Stomach (tissue), 8 donors: ENCODE measurements at regions not wholly inside any gene's neighbourhood (a gene's known extent, or its start where the extent isn't known, plus 50 kb on each side); places are given as distances from the start of the nearest gene placed in this dataset.

Experiments
- DNase-seq, 2 donors: peaks; one replicate each; pipeline versions ENCODE4 v3.0.0 to v3.0.0-alpha.2; 2013 to 2019
- H3K27ac ChIP-seq, 5 donors: fragments of 200-600 bp in 4 of 5; sonication (generic) in 4 of 5; one replicate each; pipeline ENCODE4 v1.5.1; 2013 to 2019; ENCODE audit warnings: mild to moderate bottlenecking in 1 of 5, moderate library complexity in 1 of 5
- H3K27me3 ChIP-seq, 3 donors: fragments of 200-600 bp; sonication (generic); one replicate each; pipeline ENCODE4 v1.5.1; 2017 to 2019; ENCODE audit warnings: mixed run types in 1 of 3
- H3K36me3 ChIP-seq, 4 donors: fragments of 200-600 bp; sonication (generic); 1 replicate in 3 of 4; 2 replicates in 1 of 4; pipeline ENCODE4 v1.5.1; 2016 to 2019
- H3K4me1 ChIP-seq, 4 donors: fragments of 200-600 bp; sonication (generic); one replicate each; pipeline ENCODE4 v1.5.1; 2016 to 2019
- H3K4me3 ChIP-seq, 4 donors: fragments of 200-600 bp; sonication (generic) in 3 of 4; one replicate each; pipeline ENCODE4 v1.5.1; 2016 to 2019; ENCODE audit warnings: mild to moderate bottlenecking in 1 of 4
- H3K9me3 ChIP-seq, 4 donors: fragments of 200-600 bp; sonication (generic); one replicate each; pipeline ENCODE4 v1.5.1; 2016 to 2019
- EP300 ChIP-seq: sonication (generic); formaldehyde crosslinking; IDR thresholded peaks from one replicate; pipeline ENCODE4 v1.6.1; 2017; ENCODE audit warnings: antibody characterized with exemption
- POLR2A ChIP-seq, 4 donors: fragments of 450-650 bp; IDR thresholded peaks; one replicate each; pipeline ENCODE4 v1.6.1; 2016; ENCODE audit warnings: antibody characterized with exemption in 4 of 4, control low read depth in 2 of 4, mild to moderate bottlenecking in 1 of 4, moderate library complexity in 1 of 4
- POLR2AphosphoS5 ChIP-seq, 3 donors: sonication (generic); formaldehyde crosslinking; IDR thresholded peaks; one replicate each; pipeline ENCODE4 v1.6.1; 2016; ENCODE audit warnings: antibody characterized with exemption in 3 of 3
- WGBS, 5 donors: extraction: QIAGEN DNeasy Blood & Tissue Kit in 3 of 5; methylation state at CpG; one replicate each; pipeline versions ENCODE4 v1.1.5 to v1.1.7; 2013 to 2018; 5-methylcytosine and 5-hydroxymethylcytosine counted together
- intact Hi-C: fragments of 100-400 bp; cut with DNase I; formaldehyde crosslinking; loops from one replicate; pipeline ENCODE4 v1.15.1; 2023; ENCODE audit warnings: low total_unique reads
- TF ChIP-seq, protein P1 (sequence below), 7 experiments: fragments of 450-650 bp in 4 of 7; fragments of 200-600 bp in 3 of 7; sonication (generic) in 3 of 7; IDR thresholded peaks; one replicate each; pipeline ENCODE4 v1.5.1; 2016 to 2019; ENCODE audit warnings: antibody characterized with exemption in 7 of 7, control low read depth in 2 of 7, mild to moderate bottlenecking in 1 of 7
- donor health status: healthy with polysubstance abuse.
- donor health status: Bipolar disorder and iron deficiency.
- donor health status: healthy.

DNA sequence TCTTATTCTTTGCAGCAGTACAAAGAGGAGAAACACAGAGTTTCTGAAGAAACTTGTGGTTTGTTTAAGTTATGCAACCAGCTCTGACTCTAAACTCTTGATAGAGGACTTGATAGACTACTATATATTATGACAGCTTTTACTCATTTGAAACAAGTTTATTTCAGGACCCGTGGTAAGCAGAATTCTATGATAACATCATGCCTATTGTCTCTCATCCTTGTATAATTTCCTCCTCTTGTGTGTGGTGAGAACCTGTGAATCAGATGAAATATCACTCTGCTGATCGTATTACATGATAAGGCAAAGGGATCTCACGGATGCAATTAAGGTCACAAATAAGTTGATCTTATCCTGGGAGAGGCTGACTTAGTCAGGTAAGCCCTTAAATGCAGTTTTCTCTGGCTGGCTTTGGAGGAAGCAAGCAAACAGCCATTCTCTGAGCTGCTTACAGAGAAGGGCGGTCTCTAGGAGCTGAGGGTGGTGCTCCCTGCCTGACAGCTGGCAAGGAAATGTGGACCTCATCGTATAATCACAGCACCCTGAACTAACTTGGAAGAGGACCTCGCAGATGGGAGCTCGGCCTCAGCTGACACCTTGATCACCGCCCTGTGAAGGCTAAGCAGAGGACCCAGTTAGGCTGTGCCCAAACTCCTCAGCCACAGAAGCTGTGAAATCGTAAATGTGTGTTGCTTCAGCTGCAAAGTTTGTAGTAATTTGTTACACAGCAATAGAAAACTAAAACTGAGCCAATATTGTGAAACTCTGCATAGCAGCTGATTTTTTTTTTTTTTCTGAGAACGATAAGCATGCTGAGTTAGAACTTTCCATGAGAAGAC is 151.1 kb upstream of the DPT start:
- TF ChIP-seq, protein P1, sequence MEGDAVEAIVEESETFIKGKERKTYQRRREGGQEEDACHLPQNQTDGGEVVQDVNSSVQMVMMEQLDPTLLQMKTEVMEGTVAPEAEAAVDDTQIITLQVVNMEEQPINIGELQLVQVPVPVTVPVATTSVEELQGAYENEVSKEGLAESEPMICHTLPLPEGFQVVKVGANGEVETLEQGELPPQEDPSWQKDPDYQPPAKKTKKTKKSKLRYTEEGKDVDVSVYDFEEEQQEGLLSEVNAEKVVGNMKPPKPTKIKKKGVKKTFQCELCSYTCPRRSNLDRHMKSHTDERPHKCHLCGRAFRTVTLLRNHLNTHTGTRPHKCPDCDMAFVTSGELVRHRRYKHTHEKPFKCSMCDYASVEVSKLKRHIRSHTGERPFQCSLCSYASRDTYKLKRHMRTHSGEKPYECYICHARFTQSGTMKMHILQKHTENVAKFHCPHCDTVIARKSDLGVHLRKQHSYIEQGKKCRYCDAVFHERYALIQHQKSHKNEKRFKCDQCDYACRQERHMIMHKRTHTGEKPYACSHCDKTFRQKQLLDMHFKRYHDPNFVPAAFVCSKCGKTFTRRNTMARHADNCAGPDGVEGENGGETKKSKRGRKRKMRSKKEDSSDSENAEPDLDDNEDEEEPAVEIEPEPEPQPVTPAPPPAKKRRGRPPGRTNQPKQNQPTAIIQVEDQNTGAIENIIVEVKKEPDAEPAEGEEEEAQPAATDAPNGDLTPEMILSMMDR (IDR thresholded peaks at IDR 0.05), result no peak
- TF ChIP-seq POLR2A (IDR thresholded peaks at IDR 0.05) (no peak), POLR2AphosphoS5 (IDR thresholded peaks at IDR 0.05) (no peak), EP300 (no peak)
- H3K36me3 ChIP-seq, result no peaks in the 10 kb centered on the region
- no peak overlapping the region for H3K4me3 ChIP-seq
- peaks cover 7 to 14% (median 8%) of the 10 kb centered on the region in 4 donors for H3K4me1 ChIP-seq
- intact Hi-C loops, result no loop called here
- 29 to 51% (median 39%) methylated on average over 10 of the region's 10 CpGs for WGBS, 5 donors
- no peaks in the 10 kb centered on the region for H3K9me3 ChIP-seq
- H3K27me3 ChIP-seq, result no peaks in the 10 kb centered on the region
- peak in 1 of 2 donors; percentile 59 for DNase-seq
- peak overlapping the region in 3 of 5 donors; percentile 41 to 61 (median 54) for H3K27ac ChIP-seq

DNA sequence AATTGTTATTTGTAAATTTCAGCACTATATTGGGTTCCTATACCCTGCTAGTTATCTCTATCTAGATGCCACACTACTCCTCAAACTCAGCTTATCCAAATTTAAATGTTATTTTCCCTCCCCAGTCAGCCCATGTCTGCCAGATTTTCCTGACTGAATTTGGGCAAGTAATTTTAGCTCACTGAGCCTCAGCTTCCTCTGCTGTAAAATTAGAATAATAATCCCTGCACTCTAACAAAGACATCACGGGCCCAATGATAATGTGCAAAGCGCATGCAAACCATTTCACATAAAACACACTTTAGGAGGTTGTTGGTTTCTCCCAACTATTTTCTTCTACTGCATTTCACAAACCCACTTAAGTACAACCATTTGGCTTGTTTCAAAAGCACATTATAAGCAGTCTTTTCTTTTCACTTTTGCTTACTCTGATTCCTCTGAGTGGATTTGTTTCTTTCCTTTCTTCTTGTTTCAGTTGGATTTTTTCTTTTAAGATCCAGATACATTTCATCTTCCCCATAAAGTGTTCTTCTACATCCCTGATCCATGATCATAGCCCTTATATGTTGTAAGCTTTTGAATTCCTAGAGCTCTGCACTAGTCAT is 152.8 kb upstream of the DPT start:
- Histone ChIP-seq H3K9me3 (no peaks in the 10 kb centered on the region), H3K4me1 (peaks cover 7 to 14% (median 8%) of the 10 kb centered on the region in 4 donors), H3K4me3 (no peak overlapping the region), H3K27ac (peak overlapping the region in 1 of 5 donors; percentile 41), H3K36me3 (no peaks in the 10 kb centered on the region), H3K27me3 (no peaks in the 10 kb centered on the region)
- no peak for DNase-seq
- no peak for TF ChIP-seq EP300
- no peak for TF ChIP-seq POLR2A (IDR thresholded peaks at IDR 0.05)
- TF ChIP-seq, protein P1 (IDR thresholded peaks at IDR 0.05), result no peak
- TF ChIP-seq POLR2AphosphoS5 (IDR thresholded peaks at IDR 0.05), result no peak
- WGBS, 5 donors, result 85 to 92% (median 89%) methylated on average over 2 of the region's 2 CpGs
- intact Hi-C loops, result no loop called here

DNA sequence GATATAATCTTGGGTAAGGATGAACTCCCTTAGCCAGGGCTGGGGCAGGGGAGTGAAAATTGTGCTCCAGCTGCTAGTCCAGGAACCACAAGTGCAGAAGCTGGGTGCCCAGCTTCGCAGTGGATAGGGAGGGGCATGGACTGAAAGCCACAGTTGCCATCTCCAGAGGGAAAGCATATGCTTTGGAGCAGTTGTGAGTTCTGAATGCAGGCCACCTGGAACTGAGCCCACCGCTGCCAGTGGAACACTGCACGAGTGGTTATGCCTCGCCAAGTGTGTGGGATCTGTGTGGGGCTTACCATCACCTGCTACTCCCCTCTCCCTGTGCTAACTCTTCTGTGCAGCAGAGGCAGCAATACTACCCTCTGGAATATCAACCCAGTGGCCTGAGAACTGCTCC is 158.4 kb upstream of the DPT start:
- 68 to 83% (median 72%) methylated on average over 4 of the region's 4 CpGs for WGBS, 5 donors
- Histone ChIP-seq H3K9me3 (no peaks in the 10 kb centered on the region), H3K27ac (no peak overlapping the region), H3K27me3 (no peaks in the 10 kb centered on the region), H3K4me1 (no peaks in the 10 kb centered on the region), H3K36me3 (no peaks in the 10 kb centered on the region), H3K4me3 (no peak overlapping the region)
- intact Hi-C loops, result no loop called here
- no peak for TF ChIP-seq POLR2AphosphoS5 (IDR thresholded peaks at IDR 0.05)
- TF ChIP-seq, protein P1 (IDR thresholded peaks at IDR 0.05), result no peak
- no peak for DNase-seq

DNA sequence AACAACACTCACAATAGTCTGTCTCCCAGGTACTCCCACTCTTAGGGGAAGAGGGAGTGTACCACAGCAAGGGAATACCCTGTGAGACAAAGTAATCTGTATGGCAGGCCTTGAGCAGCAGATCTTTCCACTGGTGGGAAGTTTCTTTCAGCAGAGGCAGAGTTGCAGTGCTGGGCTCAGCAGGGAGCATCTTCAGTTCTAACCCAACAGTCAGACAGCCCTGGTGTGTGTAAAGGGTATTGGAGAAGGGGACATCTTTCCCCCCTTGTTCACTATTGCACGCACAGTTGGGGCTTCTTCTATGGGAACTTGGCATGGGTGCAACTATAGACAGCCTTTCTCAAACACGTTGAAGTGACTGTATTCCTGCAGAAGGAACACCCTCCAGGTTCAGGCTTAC is 159.4 kb upstream of the DPT start:
- H3K27me3 ChIP-seq, result no peaks in the 10 kb centered on the region
- intact Hi-C loops, result no loop called here
- H3K4me3 ChIP-seq, result no peak overlapping the region
- no peak overlapping the region for H3K27ac ChIP-seq
- peaks cover 0 to 7% (median 0%) of the 10 kb centered on the region in 4 donors for H3K4me1 ChIP-seq
- no peak for TF ChIP-seq POLR2AphosphoS5 (IDR thresholded peaks at IDR 0.05)
- TF ChIP-seq POLR2A (IDR thresholded peaks at IDR 0.05), result no peak
- TF ChIP-seq EP300, result no peak
- no peaks in the 10 kb centered on the region for H3K9me3 ChIP-seq
- no peak for DNase-seq
- H3K36me3 ChIP-seq, result no peaks in the 10 kb centered on the region
- WGBS, 5 donors, result 41 to 88% (median 44%) methylated on average over 1 to 2 of the region's 2 CpGs
